Breast epithelium (tissue), 3 donors: ENCODE measurements at regions not wholly inside any gene's neighbourhood (a gene's known extent, or its start where the extent isn't known, plus 50 kb on each side); places are given as distances from the start of the nearest gene placed in this dataset.

Experiments
- POLR2A ChIP-seq: fragments of 450-650 bp; IDR thresholded peaks from one replicate; pipeline ENCODE4 v1.6.1; 2016; ENCODE audit warnings: antibody characterized with exemption, mild to moderate bottlenecking, moderate library complexity
- POLR2AphosphoS5 ChIP-seq, 3 donors: sonication (generic); formaldehyde crosslinking; IDR thresholded peaks; one replicate each; pipeline ENCODE4 v1.6.1; 2017; ENCODE audit warnings: antibody characterized with exemption in 3 of 3
- TF ChIP-seq, protein P1 (sequence below), 3 donors: fragments of 450-650 bp; IDR thresholded peaks; one replicate each; pipeline ENCODE4 v1.5.1; 2016 to 2017; ENCODE audit warnings: antibody characterized with exemption in 3 of 3, mild to moderate bottlenecking in 3 of 3, moderate library complexity in 3 of 3

DNA sequence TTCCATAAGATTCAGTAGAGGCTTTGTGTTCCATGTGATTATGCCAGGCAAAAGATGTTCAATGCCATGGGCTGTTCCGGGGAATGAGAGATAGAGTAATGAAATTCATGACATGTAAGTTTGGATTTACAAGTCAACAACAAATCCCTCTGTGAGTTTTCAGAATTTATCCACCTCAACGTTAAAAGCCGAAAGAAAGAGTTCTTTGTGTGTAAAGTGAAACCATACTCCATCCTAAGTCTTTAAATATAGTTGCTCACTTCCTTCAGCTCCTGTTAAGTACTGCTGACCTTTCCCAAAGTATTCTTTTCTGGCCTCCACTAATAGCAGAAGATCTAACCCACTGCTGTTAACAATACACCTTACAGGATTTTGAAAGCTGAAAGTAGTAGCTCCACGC, 190.0 kb downstream of the TMX1 start:
- TF ChIP-seq POLR2A (no peak), POLR2AphosphoS5 (IDR thresholded peaks at IDR 0.05) (no peak)
- TF ChIP-seq, protein P1, sequence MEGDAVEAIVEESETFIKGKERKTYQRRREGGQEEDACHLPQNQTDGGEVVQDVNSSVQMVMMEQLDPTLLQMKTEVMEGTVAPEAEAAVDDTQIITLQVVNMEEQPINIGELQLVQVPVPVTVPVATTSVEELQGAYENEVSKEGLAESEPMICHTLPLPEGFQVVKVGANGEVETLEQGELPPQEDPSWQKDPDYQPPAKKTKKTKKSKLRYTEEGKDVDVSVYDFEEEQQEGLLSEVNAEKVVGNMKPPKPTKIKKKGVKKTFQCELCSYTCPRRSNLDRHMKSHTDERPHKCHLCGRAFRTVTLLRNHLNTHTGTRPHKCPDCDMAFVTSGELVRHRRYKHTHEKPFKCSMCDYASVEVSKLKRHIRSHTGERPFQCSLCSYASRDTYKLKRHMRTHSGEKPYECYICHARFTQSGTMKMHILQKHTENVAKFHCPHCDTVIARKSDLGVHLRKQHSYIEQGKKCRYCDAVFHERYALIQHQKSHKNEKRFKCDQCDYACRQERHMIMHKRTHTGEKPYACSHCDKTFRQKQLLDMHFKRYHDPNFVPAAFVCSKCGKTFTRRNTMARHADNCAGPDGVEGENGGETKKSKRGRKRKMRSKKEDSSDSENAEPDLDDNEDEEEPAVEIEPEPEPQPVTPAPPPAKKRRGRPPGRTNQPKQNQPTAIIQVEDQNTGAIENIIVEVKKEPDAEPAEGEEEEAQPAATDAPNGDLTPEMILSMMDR (IDR thresholded peaks at IDR 0.05) = no peak
